PFSK-1 (cell line): ENCODE measurements at regions not wholly inside any gene's neighbourhood (a gene's known extent, or its start where the extent isn't known, plus 50 kb on each side); places are given as distances from the start of the nearest gene placed in this dataset.

Experiments
- FOXP2 ChIP-seq: optimal IDR thresholded peaks from 2 replicates; pipeline ENCODE3; 2011; ENCODE audit warnings: borderline replicate concordance, control low read depth, inconsistent platforms; ENCODE audit not compliant: insufficient read depth; ENCODE audit errors: extremely low read length, extremely low read depth
- POLR2AphosphoS5 ChIP-seq: IDR thresholded peaks from 2 replicates; pipeline ENCODE4 v1.6.1; 2012; ENCODE audit warnings: low read depth, mild to moderate bottlenecking, control low read depth, low read length, moderate library complexity
- SIN3A ChIP-seq: IDR thresholded peaks from 2 replicates; pipeline ENCODE4 v1.6.1; 2012; ENCODE audit warnings: mild to moderate bottlenecking, low read length, moderate library complexity, borderline replicate concordance; ENCODE audit not compliant: insufficient read depth
- TAF1 ChIP-seq: IDR thresholded peaks from 2 replicates; pipeline ENCODE4 v1.6.1; 2012; ENCODE audit warnings: low read length, control low read depth, borderline replicate concordance; ENCODE audit not compliant: insufficient read depth
- TF ChIP-seq, protein P1 (sequence below), 2 experiments: IDR thresholded peaks; 2 replicates each; pipeline versions ENCODE4 v1.6.1 to v1.8.0; 2011 to 2012; ENCODE audit warnings: low read depth in 2 of 2, low read length in 2 of 2, control low read depth in 1 of 2, inconsistent platforms in 1 of 2, mild to moderate bottlenecking in 1 of 2, moderate library complexity in 1 of 2; ENCODE audit not compliant: insufficient read depth in 1 of 2

DNA sequence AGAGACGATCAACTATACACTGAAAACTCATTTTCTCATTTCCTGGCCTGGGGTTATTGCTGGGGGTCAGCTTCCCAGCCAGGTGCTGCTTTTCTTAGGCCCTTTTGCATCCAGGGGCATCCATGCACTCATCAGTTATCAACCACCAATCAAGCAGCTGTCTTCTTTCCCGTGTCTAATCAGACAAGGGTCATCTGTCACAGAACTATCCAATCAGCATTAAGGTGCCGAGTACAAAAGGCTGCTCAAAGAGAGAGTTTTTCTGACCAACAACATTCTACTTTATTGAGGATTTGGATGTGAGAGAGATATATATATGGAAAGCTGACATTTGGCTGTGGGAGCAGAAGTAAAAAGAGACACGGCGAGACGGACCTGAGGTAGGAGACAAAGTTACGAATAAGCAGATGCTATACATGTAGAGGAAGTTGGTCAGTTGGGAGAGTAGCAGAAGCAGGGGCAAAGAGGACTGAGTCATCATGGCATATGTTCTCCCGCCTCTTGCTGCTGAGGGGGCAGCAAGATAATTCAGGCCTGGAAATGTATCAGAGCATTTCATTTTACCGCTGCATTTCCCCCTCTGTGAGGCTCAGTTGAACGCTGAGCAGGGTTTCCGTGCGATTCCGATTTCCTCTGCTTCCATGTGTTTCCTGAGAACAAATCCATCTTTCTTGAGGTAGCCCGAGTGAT, 129.3 kb downstream of the NUP35 start:
- no peak for TF ChIP-seq SIN3A
- no peak for TF ChIP-seq TAF1
- TF ChIP-seq, protein P1, sequence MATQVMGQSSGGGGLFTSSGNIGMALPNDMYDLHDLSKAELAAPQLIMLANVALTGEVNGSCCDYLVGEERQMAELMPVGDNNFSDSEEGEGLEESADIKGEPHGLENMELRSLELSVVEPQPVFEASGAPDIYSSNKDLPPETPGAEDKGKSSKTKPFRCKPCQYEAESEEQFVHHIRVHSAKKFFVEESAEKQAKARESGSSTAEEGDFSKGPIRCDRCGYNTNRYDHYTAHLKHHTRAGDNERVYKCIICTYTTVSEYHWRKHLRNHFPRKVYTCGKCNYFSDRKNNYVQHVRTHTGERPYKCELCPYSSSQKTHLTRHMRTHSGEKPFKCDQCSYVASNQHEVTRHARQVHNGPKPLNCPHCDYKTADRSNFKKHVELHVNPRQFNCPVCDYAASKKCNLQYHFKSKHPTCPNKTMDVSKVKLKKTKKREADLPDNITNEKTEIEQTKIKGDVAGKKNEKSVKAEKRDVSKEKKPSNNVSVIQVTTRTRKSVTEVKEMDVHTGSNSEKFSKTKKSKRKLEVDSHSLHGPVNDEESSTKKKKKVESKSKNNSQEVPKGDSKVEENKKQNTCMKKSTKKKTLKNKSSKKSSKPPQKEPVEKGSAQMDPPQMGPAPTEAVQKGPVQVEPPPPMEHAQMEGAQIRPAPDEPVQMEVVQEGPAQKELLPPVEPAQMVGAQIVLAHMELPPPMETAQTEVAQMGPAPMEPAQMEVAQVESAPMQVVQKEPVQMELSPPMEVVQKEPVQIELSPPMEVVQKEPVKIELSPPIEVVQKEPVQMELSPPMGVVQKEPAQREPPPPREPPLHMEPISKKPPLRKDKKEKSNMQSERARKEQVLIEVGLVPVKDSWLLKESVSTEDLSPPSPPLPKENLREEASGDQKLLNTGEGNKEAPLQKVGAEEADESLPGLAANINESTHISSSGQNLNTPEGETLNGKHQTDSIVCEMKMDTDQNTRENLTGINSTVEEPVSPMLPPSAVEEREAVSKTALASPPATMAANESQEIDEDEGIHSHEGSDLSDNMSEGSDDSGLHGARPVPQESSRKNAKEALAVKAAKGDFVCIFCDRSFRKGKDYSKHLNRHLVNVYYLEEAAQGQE (IDR thresholded peaks at IDR 0.05; ENCODE audit: insufficient read depth in 1 of 2, low read depth in 2 of 2, low read length in 2 of 2), result no peak
- TF ChIP-seq POLR2AphosphoS5, result no peak
- TF ChIP-seq FOXP2, result no peak

DNA sequence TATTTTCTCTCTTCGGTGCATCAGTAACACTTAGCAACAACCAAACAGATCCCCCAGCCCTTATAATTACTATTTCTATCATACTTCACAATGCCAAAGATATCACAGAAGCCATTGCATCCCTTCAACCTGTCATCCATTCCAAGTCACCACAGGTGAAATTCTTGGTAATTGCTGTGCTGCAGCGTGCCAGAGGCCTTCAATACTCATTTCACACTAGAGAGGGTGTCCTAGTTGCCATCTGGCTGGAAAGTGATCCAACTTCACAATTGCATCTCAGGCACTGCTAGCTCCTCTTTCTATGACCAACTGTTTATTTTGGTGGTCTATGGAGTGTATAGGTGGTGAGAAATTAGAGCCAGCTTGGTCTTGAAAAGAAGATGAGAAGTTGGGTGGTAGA, 131.2 kb downstream of the NUP35 start:
- TF ChIP-seq FOXP2, result no peak
- TF ChIP-seq, protein P1 (IDR thresholded peaks at IDR 0.05; ENCODE audit: insufficient read depth in 1 of 2, low read depth in 2 of 2, low read length in 2 of 2), result no peak
- TF ChIP-seq POLR2AphosphoS5, result no peak
- TF ChIP-seq TAF1, result no peak
- TF ChIP-seq SIN3A, result no peak

DNA sequence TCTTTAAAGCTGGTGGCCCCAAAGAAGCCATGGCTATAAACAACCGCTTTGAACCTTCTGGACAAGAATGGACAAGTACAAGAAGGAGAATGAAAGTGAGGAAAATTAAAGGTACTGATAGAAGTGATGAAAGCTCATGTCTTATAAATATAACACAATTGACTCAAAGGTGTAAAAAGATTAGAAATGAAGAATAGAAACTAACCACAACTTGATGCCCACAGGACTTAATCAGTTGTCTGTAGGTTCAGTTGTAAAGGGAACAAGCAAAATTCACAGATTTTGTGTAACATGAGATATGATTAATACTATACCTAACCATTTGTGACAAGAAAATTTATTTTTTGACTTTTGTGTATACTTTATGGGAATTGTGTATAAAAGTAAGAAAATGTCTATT, 135.7 kb downstream of the NUP35 start:
- TF ChIP-seq, protein P1 (IDR thresholded peaks at IDR 0.05; ENCODE audit: insufficient read depth in 1 of 2, low read depth in 2 of 2, low read length in 2 of 2), result no peak
- TF ChIP-seq TAF1 (no peak), SIN3A (no peak), FOXP2 (no peak), POLR2AphosphoS5 (no peak)

DNA sequence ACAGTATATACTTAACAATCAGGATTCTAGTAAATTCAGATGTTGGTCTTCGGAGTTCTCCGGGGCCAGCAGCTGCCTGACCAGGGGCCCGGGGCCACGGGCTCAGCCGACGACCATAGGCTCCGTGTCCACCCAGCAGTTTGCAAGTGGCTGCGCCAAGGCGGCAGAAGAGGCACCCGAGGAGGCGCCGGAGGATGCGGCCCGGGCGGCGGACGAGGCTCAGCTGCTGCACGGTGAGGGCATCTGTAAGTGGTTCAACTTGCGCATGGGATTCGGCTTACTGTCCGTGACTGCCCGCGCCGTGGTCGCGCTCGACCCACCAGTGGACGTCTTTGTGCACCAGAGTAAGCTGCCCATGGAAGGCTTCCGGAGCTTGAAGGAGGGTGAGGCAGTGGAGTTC, 136.3 kb downstream of the NUP35 start:
- no peak for TF ChIP-seq SIN3A
- TF ChIP-seq FOXP2, result no peak
- TF ChIP-seq POLR2AphosphoS5, result no peak
- TF ChIP-seq, protein P1 (IDR thresholded peaks at IDR 0.05; ENCODE audit: insufficient read depth in 1 of 2, low read depth in 2 of 2, low read length in 2 of 2), result no peak
- no peak for TF ChIP-seq TAF1

DNA sequence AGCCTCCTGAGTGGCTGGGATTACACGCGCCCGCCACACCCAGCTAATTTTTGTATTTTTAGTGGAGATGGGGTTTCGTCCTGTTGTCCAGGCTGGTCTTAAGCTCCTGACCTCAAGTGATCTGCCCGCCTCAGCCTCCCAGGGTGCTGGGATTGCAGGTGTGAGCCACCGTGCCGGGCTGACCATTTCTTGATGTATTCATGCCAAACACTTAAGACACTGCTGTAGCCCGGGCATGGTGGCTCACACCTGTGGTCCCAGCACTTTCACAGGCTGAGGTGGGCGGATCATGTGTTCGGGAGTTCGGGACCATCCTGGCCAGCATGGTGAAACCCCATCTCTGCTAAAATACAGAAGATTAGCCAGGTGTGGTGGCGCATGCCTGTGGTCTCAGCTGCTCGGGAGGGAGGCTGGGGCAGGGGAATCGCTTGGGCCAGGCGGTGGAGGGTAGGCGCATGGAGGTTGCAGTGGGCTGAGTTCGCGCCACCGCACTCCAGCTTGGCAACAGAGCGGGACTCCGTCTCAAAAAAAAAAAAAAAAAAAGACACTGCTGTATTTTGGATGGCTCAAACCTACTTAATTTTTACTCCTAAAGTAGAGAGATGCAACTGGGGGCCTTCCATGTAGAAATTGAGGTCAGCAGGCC, 140.8 kb downstream of the NUP35 start:
- TF ChIP-seq, protein P1 (IDR thresholded peaks at IDR 0.05; ENCODE audit: insufficient read depth in 1 of 2, low read depth in 2 of 2, low read length in 2 of 2), result no peak
- TF ChIP-seq POLR2AphosphoS5 (no peak), FOXP2 (no peak), SIN3A (no peak), TAF1 (no peak)
